Gastrocnemius medialis (tissue), 4 donors: ENCODE measurements at regions not wholly inside any gene's neighbourhood (a gene's known extent, or its start where the extent isn't known, plus 50 kb on each side); places are given as distances from the start of the nearest gene placed in this dataset.

Experiments
- ATAC-seq, 2 donors: fragments of 150-250 bp; one replicate each; pipeline ENCODE4 v1.9.1; 2016
- DNase-seq, 2 donors: peaks; one replicate each; pipeline ENCODE4 v3.0.0-alpha.2; 2019
- H3K27ac ChIP-seq, 4 donors: fragments of 200-600 bp; sonication (generic); 1 replicate in 1 of 4; 2 replicates in 3 of 4; pipeline ENCODE4 v1.5.1; 2016 to 2018; ENCODE audit warnings: mild to moderate bottlenecking in 2 of 4, moderate library complexity in 1 of 4
- H3K27me3 ChIP-seq, 3 donors: fragments of 200-600 bp; sonication (generic) in 2 of 3; 1 replicate in 1 of 3; 2 replicates in 2 of 3; pipeline versions ENCODE4 v1.5.1 to v1.6.0; 2016 to 2019; ENCODE audit warnings: mild to moderate bottlenecking in 1 of 3, moderate library complexity in 1 of 3
- H3K36me3 ChIP-seq, 2 donors: fragments of 200-600 bp; sonication (generic) in 1 of 2; one replicate each; pipeline ENCODE4 v1.5.1; 2017 to 2018
- H3K4me1 ChIP-seq, 2 donors: fragments of 200-600 bp; sonication (generic) in 1 of 2; one replicate each; pipeline ENCODE4 v1.5.1; 2016 to 2017; ENCODE audit warnings: mild to moderate bottlenecking in 2 of 2
- H3K4me3 ChIP-seq, 4 donors: fragments of 200-600 bp; sonication (generic) in 3 of 4; 1 replicate in 1 of 4; 2 replicates in 3 of 4; pipeline ENCODE4 v1.5.1; 2016 to 2019; ENCODE audit warnings: mild to moderate bottlenecking in 2 of 4
- H3K9me3 ChIP-seq, 3 donors: fragments of 200-600 bp; sonication (generic) in 2 of 3; 1 replicate in 1 of 3; 2 replicates in 2 of 3; pipeline ENCODE4 v1.5.1; 2016 to 2019
- POLR2A ChIP-seq, 2 donors: fragments of 450-650 bp; IDR thresholded peaks; one replicate each; pipeline ENCODE4 v1.6.1; 2017; ENCODE audit warnings: antibody characterized with exemption in 2 of 2, mild to moderate bottlenecking in 2 of 2, moderate library complexity in 2 of 2
- in situ Hi-C, 4 donors: fragments of 200-750 bp; cut with MboI; loops; one replicate each; pipeline versions ENCODE4 v1.15.0 to v1.8.0; 2017; ENCODE audit warnings: low sequenced_read_pairs in 4 of 4
- intact Hi-C: fragments of 100-400 bp; cut with DNase I; formaldehyde crosslinking; loops from one replicate; pipeline ENCODE4 v1.15.1; 2023; ENCODE audit warnings: low total_unique reads
- TF ChIP-seq, protein P1 (sequence below), 5 experiments: fragments of 450-650 bp in 3 of 5; fragments of 200-600 bp in 2 of 5; sonication (generic) in 2 of 5; IDR thresholded peaks in 4 of 5; conservative IDR thresholded peaks in 1 of 5; 1 replicate in 4 of 5; 2 replicates in 1 of 5; pipeline ENCODE4 v1.5.1; 2016 to 2019; ENCODE audit warnings: antibody characterized with exemption in 5 of 5, mild to moderate bottlenecking in 3 of 5, moderate library complexity in 3 of 5

DNA sequence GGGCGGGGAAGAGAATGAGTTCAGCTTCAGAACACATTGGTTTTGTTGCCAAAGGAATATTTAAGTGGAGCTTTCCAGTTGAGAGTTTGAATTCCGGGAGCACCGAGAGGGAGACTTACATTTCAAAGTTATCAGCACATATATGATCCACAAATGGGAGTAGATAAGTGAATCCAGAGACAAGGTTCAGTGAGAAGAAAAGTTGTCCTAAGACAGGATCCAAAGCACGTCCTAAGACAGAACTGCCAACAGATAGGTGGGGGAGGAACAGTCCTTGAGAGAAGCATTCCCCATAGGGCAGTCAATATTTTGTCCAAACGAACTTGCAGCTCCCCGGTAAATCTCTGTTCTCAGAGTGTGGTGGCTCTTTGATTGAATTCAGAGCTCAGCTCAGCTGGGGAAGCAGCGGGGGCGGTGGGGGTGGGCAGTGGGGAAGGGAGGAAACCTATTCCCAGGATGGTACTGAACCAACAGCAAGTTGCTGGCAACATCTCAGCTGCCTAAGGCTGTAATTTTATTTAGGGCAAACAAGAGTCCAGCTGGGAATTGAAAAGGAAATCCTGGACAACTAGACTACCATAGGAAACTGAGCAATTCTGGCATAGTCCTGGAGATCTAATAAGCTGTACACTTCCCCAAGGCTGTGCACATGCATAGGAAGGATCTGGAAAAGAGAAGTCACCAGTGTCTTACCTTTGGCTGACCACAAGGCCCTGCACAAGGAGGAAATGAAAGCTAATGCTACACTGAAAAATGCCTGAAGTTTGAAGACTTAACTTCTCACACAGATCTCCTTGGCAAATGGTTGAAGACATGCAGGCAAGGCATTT lies 94.2 kb upstream of the CXCL12 start:
- in situ Hi-C loops, result no loop called here
- Histone ChIP-seq H3K9me3 (no peaks in the 10 kb centered on the region), H3K4me3 (no peak overlapping the region)

DNA sequence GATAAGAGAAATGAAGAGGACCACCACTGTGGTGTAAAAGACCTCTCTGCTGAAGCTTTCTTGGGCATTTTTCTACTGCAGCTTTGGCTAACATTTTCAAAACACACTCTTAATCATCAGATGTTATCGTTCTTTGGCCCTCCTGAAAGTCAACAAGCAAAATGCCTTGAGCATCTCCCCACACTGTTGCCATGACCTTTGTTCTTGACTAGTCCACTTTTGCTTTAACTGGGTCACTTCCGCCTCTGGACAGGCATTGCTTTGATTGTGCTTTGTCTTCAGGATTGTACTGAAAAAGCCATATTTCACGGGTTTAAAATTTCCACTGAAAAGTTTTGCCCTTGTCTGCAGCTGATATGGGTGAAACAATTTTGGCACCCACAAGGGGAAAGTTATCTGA lies 107.8 kb upstream of the CXCL12 start:
- intact Hi-C loops, result no loop called here
- in situ Hi-C loops, result no loop called here
- no peak overlapping the region for H3K4me3 ChIP-seq
- no peaks in the 10 kb centered on the region for H3K4me1 ChIP-seq
- no peak overlapping the region for H3K27ac ChIP-seq
- DNase-seq (no peak), ATAC-seq (no peak)
- no peaks in the 10 kb centered on the region for H3K36me3 ChIP-seq
- no peak for TF ChIP-seq POLR2A (IDR thresholded peaks at IDR 0.05)
- TF ChIP-seq, protein P1, sequence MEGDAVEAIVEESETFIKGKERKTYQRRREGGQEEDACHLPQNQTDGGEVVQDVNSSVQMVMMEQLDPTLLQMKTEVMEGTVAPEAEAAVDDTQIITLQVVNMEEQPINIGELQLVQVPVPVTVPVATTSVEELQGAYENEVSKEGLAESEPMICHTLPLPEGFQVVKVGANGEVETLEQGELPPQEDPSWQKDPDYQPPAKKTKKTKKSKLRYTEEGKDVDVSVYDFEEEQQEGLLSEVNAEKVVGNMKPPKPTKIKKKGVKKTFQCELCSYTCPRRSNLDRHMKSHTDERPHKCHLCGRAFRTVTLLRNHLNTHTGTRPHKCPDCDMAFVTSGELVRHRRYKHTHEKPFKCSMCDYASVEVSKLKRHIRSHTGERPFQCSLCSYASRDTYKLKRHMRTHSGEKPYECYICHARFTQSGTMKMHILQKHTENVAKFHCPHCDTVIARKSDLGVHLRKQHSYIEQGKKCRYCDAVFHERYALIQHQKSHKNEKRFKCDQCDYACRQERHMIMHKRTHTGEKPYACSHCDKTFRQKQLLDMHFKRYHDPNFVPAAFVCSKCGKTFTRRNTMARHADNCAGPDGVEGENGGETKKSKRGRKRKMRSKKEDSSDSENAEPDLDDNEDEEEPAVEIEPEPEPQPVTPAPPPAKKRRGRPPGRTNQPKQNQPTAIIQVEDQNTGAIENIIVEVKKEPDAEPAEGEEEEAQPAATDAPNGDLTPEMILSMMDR (IDR thresholded peaks at IDR 0.05 in 4 of 5, conservative IDR thresholded peaks at IDR 0.05 in 1 of 5), result no peak
- H3K9me3 ChIP-seq, result no peaks in the 10 kb centered on the region
- H3K27me3 ChIP-seq, result no peaks in the 10 kb centered on the region

More for the DNA sequence above, 94.2 kb upstream of the CXCL12 start:
- peaks cover 0 to 12% of the 10 kb centered on the region in 2 donors for H3K4me1 ChIP-seq
- ATAC-seq (peak in 1 of 2 donors; percentile 19), DNase-seq (no peak)
- H3K27me3 ChIP-seq, result no peaks in the 10 kb centered on the region
- no peak for TF ChIP-seq POLR2A (IDR thresholded peaks at IDR 0.05)
- TF ChIP-seq, protein P1 (IDR thresholded peaks at IDR 0.05 in 4 of 5, conservative IDR thresholded peaks at IDR 0.05 in 1 of 5), result no peak
- H3K36me3 ChIP-seq, result no peaks in the 10 kb centered on the region
- H3K27ac ChIP-seq, result no peak overlapping the region
- intact Hi-C loops, result no loop called here

DNA sequence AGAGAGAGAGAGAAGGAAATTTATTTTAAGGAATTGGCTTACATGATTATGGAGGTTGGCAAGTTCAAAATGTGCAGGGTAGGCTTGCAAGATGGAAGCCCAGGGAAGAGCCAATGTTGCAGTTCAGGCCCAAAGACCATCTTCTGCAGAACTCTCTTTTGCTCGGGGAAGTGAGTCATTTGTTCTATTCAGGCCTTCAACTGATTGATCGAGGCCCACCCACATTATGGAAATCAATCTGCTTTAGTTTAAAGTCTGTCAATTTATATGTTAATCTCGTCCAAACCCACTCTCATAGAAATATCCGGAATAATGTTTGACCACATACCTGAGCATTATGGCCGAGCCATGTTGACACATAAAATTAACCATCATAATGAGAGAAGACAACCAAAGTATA lies 113.3 kb upstream of the CXCL12 start:
- Histone ChIP-seq H3K9me3 (no peaks in the 10 kb centered on the region), H3K4me1 (no peaks in the 10 kb centered on the region), H3K27me3 (no peaks in the 10 kb centered on the region), H3K4me3 (no peak overlapping the region), H3K27ac (no peak overlapping the region), H3K36me3 (no peaks in the 10 kb centered on the region)
- ATAC-seq, result no peak
- intact Hi-C loops (no loop called here), in situ Hi-C loops (no loop called here)
- TF ChIP-seq POLR2A (IDR thresholded peaks at IDR 0.05), result no peak
- TF ChIP-seq, protein P1 (IDR thresholded peaks at IDR 0.05 in 4 of 5, conservative IDR thresholded peaks at IDR 0.05 in 1 of 5), result no peak
- no peak for DNase-seq

DNA sequence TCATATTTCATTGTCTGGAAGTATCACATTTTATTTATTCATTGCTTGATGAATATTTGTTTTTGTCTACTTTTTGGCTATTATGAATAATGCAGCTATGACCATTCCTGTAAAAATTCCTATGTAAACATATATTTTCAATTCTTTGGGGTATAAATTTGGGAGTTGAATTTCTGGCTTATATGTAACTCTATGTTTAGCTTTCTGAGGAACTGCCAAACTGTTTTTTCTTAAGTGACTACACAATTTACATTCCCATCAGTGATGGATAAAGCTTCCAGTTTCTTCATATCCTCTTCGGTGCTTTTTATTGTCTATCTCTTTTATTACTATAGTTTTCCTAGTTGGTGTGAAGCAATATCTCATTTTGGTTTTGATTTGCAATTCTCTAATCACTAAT lies 115.6 kb upstream of the CXCL12 start:
- Histone ChIP-seq H3K9me3 (no peaks in the 10 kb centered on the region), H3K27me3 (no peaks in the 10 kb centered on the region), H3K27ac (no peak overlapping the region), H3K4me1 (no peaks in the 10 kb centered on the region), H3K36me3 (no peaks in the 10 kb centered on the region), H3K4me3 (no peak overlapping the region)
- ATAC-seq (no peak), DNase-seq (no peak)
- in situ Hi-C loops (no loop called here), intact Hi-C loops (no loop called here)
- TF ChIP-seq, protein P1 (IDR thresholded peaks at IDR 0.05 in 4 of 5, conservative IDR thresholded peaks at IDR 0.05 in 1 of 5), result no peak
- TF ChIP-seq POLR2A (IDR thresholded peaks at IDR 0.05), result no peak
